ENCODE measurements at regions not wholly inside any gene's neighbourhood (a gene's known extent, or its start where the extent isn't known, plus 50 kb on each side); places are given as distances from the start of the nearest gene placed in this dataset.

GRCh38 chr20:18971574-18971973 is 158.0 kb downstream of the SCP2D1 start:
- Histone ChIP-seq H3K36me3 (ENCODE audit: control insufficient read depth in 2 of 2, extremely low read depth in 1 of 2, insufficient read depth in 2 of 2, low read length in 2 of 2) (no peaks in the 10 kb centered on the region), H3K9ac (ENCODE audit: control insufficient read depth, extremely low read depth, insufficient read depth, low read length) (no peak overlapping the region), H3K27ac (ENCODE audit: control insufficient read depth, insufficient read depth, low read length) (peak overlapping the region; percentile 57), H3K4me2 (ENCODE audit: control insufficient read depth, extremely low read depth, insufficient read depth, low read depth, low read length) (peak overlapping the region; percentile 50), H3K79me2 (ENCODE audit: control insufficient read depth, insufficient read depth, low read length) (no peaks in the 10 kb centered on the region), H3K9me1 (ENCODE audit: control insufficient read depth, extremely low read depth, insufficient read depth, low read length) (no peaks in the 10 kb centered on the region), H2AFZ (ENCODE audit: control insufficient read depth, low read length) (no peak overlapping the region), H3K9me3 (ENCODE audit: control insufficient read depth, low read depth, low read length) (peaks cover 1% of the 10 kb centered on the region), H4K20me1 (ENCODE audit: control insufficient read depth, extremely low read depth, insufficient read depth, low read length) (no peaks in the 10 kb centered on the region), H3K27me3 (ENCODE audit: control insufficient read depth, extremely low read depth, insufficient read depth, low read length) (no peaks in the 10 kb centered on the region), H3K4me1 (ENCODE audit: control insufficient read depth, extremely low read depth, insufficient read depth, low read length) (peaks cover 40% of the 10 kb centered on the region), H3K4me3 (ENCODE audit: control insufficient read depth in 2 of 3, extremely low read depth in 1 of 3, insufficient read depth in 2 of 3, low read depth in 1 of 3, low read length in 3 of 3) (no peak overlapping the region)
- no peak for TF ChIP-seq CTCF (optimal IDR thresholded peaks at IDR 0.05 in 1 of 3, IDR thresholded peaks at IDR 0.05 in 1 of 3, conservative IDR thresholded peaks at IDR 0.05 in 1 of 3; ENCODE audit: extremely low read depth in 1 of 3, insufficient read depth in 2 of 3, low read length in 3 of 3)
- TF ChIP-seq EZH2 (IDR thresholded peaks at IDR 0.05; ENCODE audit: low read length) = no peak
- dilution Hi-C loops (cut with MboI; ENCODE audit: extremely low pct_ligation_motif_present, low sequenced_read_pairs) = no loop called here
- FAIRE-seq (peak; percentile 97), DNase-seq (ENCODE audit: low read depth, low spot score) (peak; percentile 82)

GRCh38 chr20:18972251-18972876 is 158.8 kb downstream of the SCP2D1 start:
- DNase-seq (ENCODE audit: low read depth, low spot score) (no peak), FAIRE-seq (no peak)
- H3K4me1 ChIP-seq (ENCODE audit: control insufficient read depth, extremely low read depth, insufficient read depth, low read length) = peaks cover 40% of the 10 kb centered on the region
- H3K4me2 ChIP-seq (ENCODE audit: control insufficient read depth, extremely low read depth, insufficient read depth, low read depth, low read length) = peak overlapping the region; percentile 28
- H4K20me1 ChIP-seq (ENCODE audit: control insufficient read depth, extremely low read depth, insufficient read depth, low read length) = no peaks in the 10 kb centered on the region
- H3K27me3 ChIP-seq (ENCODE audit: control insufficient read depth, extremely low read depth, insufficient read depth, low read length) = no peaks in the 10 kb centered on the region
- H3K9ac ChIP-seq (ENCODE audit: control insufficient read depth, extremely low read depth, insufficient read depth, low read length) = no peak overlapping the region
- peak overlapping the region; percentile 42 for H3K27ac ChIP-seq (ENCODE audit: control insufficient read depth, insufficient read depth, low read length)
- no peaks in the 10 kb centered on the region for H3K36me3 ChIP-seq (ENCODE audit: control insufficient read depth in 2 of 2, extremely low read depth in 1 of 2, insufficient read depth in 2 of 2, low read length in 2 of 2)
- no peaks in the 10 kb centered on the region for H3K79me2 ChIP-seq (ENCODE audit: control insufficient read depth, insufficient read depth, low read length)
- no peaks in the 10 kb centered on the region for H3K9me1 ChIP-seq (ENCODE audit: control insufficient read depth, extremely low read depth, insufficient read depth, low read length)
- H2AFZ ChIP-seq (ENCODE audit: control insufficient read depth, low read length) = no peak overlapping the region
- no peak overlapping the region for H3K4me3 ChIP-seq (ENCODE audit: control insufficient read depth in 2 of 3, extremely low read depth in 1 of 3, insufficient read depth in 2 of 3, low read depth in 1 of 3, low read length in 3 of 3)
- H3K9me3 ChIP-seq (ENCODE audit: control insufficient read depth, low read depth, low read length) = peaks cover 1% of the 10 kb centered on the region
- dilution Hi-C loops (cut with MboI; ENCODE audit: extremely low pct_ligation_motif_present, low sequenced_read_pairs) = no loop called here
- TF ChIP-seq CTCF (optimal IDR thresholded peaks at IDR 0.05 in 1 of 3, IDR thresholded peaks at IDR 0.05 in 1 of 3, conservative IDR thresholded peaks at IDR 0.05 in 1 of 3; ENCODE audit: extremely low read depth in 1 of 3, insufficient read depth in 2 of 3, low read length in 3 of 3) (no peak), EZH2 (IDR thresholded peaks at IDR 0.05; ENCODE audit: low read length) (no peak)
